HG02943 (cell line): ENCODE measurements at regions not wholly inside any gene's neighbourhood (a gene's known extent, or its start where the extent isn't known, plus 50 kb on each side); places are given as distances from the start of the nearest gene placed in this dataset.
"Not testable (repeated sequence)": the region's sequence is repeated elsewhere in the genome, so short reads cannot be mapped to it uniquely, and the experiment has no call there.

Experiments
- ATAC-seq: cut with Tn5 transposase; IDR thresholded peaks from one replicate; pipeline ENCODE4 v1.9.1; 2021; ENCODE audit warnings: mild to moderate bottlenecking, low read depth, moderate library complexity; ENCODE audit not compliant: unreplicated experiment

DNA sequence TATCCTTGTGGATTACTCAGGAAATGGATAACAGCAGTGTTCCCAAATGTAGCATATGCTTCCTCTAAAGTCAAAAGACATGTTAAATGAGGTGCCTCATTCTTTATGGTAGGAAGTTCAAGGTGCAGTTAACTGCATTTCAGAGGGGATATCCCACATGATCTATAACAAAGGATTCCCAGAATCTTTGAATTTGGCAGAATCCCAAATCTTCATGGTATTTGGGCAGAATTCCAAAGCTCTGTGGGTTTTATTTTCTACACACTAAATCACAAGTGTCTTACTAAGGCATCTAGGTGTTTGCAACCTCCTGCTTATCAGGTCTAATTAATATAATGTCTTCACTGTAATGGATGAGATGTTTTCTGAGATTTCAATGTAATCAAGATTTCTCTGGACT, 364.3 kb upstream of the MAN1A1 start:
- no peak for ATAC-seq

DNA sequence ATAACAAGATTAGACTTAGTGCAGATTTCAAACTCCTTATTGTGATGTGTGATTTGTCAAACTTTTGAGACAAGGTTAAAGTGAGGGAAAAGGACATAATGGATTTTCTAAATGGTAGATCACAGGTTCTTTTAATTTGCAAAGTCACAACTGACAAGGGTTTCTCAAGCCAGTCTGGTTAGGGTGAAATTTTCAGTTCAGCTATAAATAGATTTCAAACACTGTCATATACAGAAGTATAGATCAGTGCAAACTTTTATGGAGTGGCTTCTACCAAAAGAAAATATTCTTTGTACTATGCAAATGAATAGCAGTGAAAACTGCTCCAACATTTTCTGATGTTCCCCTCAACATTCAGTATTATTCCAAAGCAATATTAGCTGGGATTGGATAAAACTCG, 337.1 kb upstream of the MAN1A1 start:
- ATAC-seq: no peak

GRCh38 chr6:119686240-119686639, 336.7 kb upstream of the MAN1A1 start:
- ATAC-seq: no peak

DNA sequence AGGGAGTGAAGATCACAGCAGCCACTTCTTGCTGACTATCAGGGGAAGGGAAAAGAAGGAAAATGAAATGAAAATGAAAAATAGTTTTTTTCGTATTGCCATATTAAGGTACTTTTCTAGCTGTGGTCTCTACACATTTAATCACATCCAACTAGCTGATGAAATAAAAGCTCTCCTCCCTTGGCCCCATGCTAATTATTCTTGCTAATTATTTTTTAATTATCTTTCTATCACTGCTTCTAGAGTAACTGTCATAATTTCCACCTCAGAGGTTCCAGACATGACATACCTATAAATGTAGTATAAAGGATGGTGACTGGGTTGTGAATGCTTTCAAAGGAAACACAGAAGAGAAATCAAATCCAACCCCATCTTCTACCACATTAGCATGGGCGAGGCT, 334.1 kb upstream of the MAN1A1 start:
- no peak for ATAC-seq

DNA sequence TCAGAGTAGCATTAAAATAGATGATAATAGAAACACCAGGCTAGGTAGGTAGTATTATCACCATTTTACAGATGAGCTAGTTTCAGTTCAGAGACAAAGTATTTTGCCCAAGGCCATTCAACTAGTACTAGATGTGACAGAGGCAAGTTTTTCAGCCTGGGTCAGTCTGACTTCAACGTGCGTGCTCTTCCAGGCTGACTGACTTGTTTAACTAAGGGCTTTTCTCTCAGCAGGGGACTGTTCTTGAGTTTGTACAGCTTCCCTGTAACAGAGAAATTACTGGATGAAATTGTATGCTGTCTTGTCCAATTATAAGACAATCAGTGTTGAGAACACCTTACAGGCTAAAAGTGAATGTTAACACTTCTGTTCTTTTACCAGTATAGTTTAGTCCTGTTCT, 333.5 kb upstream of the MAN1A1 start:
- ATAC-seq: no peak

DNA sequence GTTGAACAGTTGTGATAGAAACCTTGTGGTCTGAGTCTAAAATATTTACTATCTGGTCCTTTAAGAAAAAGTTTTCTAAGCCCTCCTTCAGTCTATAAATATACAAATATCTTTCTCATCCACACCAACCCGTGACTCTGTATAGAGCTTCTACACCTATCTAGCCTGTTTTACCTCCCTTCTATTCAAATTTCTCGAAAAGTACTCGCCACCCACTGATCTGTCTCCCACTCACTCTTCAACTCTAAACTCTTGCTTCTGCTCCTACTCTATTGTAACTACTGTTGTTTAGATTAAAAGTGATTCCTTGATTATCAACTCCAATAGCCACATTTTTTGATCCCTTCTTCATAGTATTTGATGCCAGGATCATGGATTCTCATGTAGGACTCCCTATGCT, 329.4 kb upstream of the MAN1A1 start:
- ATAC-seq: no peak

DNA sequence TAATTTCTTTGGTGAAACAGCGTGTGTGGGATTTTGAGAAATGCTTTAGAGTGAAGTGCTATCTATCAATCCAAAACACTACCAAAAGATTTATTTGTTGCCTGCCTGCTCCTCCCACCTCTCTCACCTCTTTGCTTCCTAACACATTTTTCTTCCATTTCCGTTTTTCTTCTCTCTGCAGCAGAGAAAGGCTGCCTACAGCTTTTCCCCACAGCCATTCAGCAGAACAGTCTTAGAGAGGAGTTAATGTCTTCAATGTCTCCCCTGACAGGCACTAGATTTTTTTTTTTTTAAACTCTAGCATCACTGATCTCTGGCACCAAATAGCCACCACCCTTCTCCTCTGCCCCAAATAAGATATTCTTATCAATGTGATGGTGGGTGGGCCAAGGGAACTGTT, 327.8 kb upstream of the MAN1A1 start:
- ATAC-seq: no peak

DNA sequence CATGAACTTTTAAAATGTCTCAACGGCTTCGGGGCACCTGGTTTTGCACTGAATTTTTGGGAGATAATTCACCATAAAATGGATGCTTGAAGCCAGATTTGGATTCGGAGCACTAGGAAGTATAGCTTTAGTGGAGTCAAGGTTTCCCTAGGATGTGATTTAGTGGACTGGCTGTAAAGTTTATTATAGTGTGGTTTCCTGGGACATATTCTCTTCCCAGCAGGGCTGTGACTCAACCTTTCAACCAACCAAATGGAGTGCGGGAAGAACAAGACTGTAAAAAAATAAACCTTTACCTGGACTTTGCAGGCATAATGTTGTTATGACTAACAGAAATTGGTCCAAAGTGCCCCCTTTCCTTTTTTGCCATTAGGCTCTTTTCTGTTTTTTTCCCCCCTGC, 327.4 kb upstream of the MAN1A1 start:
- no peak for ATAC-seq

- no peak for ATAC-seq
Observed at GRCh38 chr6:119676230-119676629, 326.7 kb upstream of the MAN1A1 start.

- no peak for ATAC-seq
Observed at GRCh38 chr6:119673741-119674140, 324.2 kb upstream of the MAN1A1 start.

GRCh38 chr6:119672725-119673124, 323.2 kb upstream of the MAN1A1 start:
- ATAC-seq: no peak

GRCh38 chr6:119671105-119671504, 321.5 kb upstream of the MAN1A1 start:
- ATAC-seq: no peak

- no peak for ATAC-seq
Observed at GRCh38 chr6:119669221-119669620, 319.7 kb upstream of the MAN1A1 start.

DNA sequence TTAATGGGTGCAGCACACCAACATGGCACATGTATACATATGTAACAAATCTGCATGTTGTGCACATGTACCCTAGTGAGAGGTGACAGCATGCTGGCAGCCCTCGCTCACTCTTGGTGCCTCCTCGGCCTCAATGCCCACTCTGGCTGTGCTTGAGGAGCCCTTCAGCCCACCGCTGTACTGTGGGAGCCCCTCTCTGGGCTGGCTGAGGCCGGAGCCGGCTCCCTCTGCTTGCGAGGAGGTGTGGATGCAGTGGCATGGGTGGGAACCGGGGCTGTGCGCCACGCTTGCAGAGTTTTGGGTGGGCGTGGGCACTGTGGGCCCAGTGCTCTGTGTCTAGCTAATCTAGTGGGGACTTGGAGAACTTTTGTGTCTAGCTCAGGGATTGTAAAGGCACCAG, 315.9 kb upstream of the MAN1A1 start:
- not testable (repeated sequence) for ATAC-seq

DNA sequence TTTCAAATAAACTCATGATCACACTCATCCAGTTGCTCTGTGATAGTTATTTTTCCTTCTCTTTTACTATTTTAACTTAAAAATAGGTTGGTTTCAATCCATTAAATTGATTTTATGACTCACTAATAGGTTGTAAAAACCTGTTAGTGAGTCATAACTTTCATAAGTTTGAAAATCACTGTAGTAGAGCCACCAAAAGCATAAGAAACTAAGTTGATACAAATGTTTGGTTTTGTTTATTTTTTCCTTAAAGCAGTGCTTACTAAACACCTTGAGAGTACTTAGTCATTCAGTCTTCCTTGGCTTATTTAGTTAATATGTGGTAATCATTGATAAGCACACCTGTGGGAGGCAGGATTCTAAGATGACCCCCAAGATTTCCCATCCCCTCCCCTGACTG, 312.1 kb upstream of the MAN1A1 start:
- no peak for ATAC-seq

GRCh38 chr6:119661078-119661477, 311.5 kb upstream of the MAN1A1 start:
- no peak for ATAC-seq

- ATAC-seq: no peak
Observed at GRCh38 chr6:119658917-119659316, 309.4 kb upstream of the MAN1A1 start.

GRCh38 chr6:119655124-119655523, 305.6 kb upstream of the MAN1A1 start:
- ATAC-seq: no peak

DNA sequence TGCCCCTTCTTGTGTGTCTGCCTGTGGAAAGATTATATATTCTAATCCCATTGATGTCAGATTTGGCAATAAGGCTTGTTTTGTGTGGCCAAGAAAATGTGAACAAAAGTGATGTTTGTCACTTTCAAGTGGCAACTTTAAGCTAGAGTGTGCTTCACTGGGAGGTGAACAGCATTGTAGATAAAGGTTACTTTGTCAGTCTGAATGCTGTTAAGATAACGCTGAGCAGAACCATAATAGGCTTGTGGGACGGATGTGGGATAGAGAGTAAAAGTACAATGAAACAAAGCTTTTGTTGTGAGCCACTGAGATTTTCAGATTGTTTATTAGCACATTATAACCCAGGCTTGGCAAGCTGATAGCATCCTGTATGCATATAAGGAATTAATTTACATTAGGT, 303.8 kb upstream of the MAN1A1 start:
- no peak for ATAC-seq

- ATAC-seq: no peak
Observed at GRCh38 chr6:119649531-119649930, 300.0 kb upstream of the MAN1A1 start.

GRCh38 chr6:119647309-119647708, 297.7 kb upstream of the MAN1A1 start:
- ATAC-seq: no peak

GRCh38 chr6:119643876-119644275, 294.3 kb upstream of the MAN1A1 start:
- no peak for ATAC-seq

DNA sequence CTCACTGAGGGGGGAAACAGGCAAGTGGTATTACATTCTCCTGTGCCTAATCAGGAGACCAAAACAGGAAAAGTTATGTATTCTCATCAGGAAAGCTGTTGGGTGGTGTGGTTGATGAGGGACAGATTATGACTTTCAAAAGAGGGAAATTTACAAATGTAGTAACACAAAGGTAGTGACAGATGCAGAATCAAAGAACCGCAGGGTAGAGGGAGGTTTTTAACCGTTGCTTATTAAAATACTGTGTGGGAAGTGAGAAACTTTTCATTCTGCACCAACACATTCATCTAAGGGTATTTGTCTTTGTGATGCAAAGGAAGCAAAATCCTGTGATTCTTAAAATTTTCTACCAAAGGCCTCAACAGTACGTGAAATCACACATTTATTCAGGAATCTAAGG, 288.2 kb upstream of the MAN1A1 start:
- ATAC-seq: no peak

DNA sequence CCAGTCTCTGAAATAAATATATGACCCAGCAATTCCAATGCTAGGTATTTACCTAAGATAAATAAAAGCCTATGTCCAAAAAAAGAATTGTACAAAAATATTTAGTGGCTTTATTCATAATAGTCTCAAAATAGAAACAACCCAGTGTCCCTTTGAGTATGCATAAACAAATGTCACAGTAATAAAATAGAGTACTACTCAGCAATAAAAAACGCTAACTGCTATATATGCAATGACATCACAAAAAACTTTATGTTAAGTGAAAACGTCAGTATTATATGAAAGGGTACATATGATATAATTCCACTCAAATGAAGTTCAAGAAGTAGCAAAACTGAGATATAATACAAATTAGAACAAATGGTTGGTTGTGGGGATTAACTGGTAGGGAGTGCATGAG, 286.5 kb upstream of the MAN1A1 start:
- no peak for ATAC-seq
